Thoracic aorta (tissue), 2 donors: ENCODE measurements at regions not wholly inside any gene's neighbourhood (a gene's known extent, or its start where the extent isn't known, plus 50 kb on each side); places are given as distances from the start of the nearest gene placed in this dataset.

ENCODE experiments used
- ATAC-seq: fragments of 150-250 bp; one replicate; pipeline ENCODE4 v1.8.0; 2017; ENCODE audit warnings: low read depth; ENCODE audit not compliant: insufficient number of reproducible peaks, low FRiP score
- DNase-seq: peaks from one replicate; pipeline ENCODE4 v3.0.0-alpha.2; 2020; ENCODE audit warnings: low spot score
- H3K27ac ChIP-seq, 2 donors: fragments of 200-600 bp; sonication (generic); 1 replicate in 1 of 2; 2 replicates in 1 of 2; pipeline ENCODE4 v1.5.1; 2016; ENCODE audit warnings: mild to moderate bottlenecking in 2 of 2, moderate library complexity in 2 of 2
- H3K27me3 ChIP-seq: fragments of 200-600 bp; sonication (generic); replicated peaks from 2 replicates; pipeline ENCODE4 v1.6.0; 2016; ENCODE audit warnings: mild to moderate bottlenecking; ENCODE audit not compliant: insufficient read depth
- H3K36me3 ChIP-seq: fragments of 200-600 bp; sonication (generic); one replicate; pipeline ENCODE4 v1.5.1; 2016
- H3K4me1 ChIP-seq, 2 donors: fragments of 200-600 bp; sonication (generic); 1 replicate in 1 of 2; 2 replicates in 1 of 2; pipeline versions ENCODE4 v1.5.1 to v1.6.0; 2016; ENCODE audit warnings: low read depth in 2 of 2, mild to moderate bottlenecking in 1 of 2; ENCODE audit not compliant: control insufficient read depth in 1 of 2
- H3K4me3 ChIP-seq: fragments of 200-600 bp; sonication (generic); 2 replicates; pipeline ENCODE4 v1.5.1; 2016; ENCODE audit warnings: mild to moderate bottlenecking
- H3K9me3 ChIP-seq: fragments of 200-600 bp; sonication (generic); 2 replicates; pipeline ENCODE4 v1.5.1; 2016
- TF ChIP-seq, protein P1 (sequence below): fragments of 200-600 bp; sonication (generic); IDR thresholded peaks from one replicate; pipeline ENCODE4 v1.5.1; 2019; ENCODE audit warnings: antibody characterized with exemption

DNA sequence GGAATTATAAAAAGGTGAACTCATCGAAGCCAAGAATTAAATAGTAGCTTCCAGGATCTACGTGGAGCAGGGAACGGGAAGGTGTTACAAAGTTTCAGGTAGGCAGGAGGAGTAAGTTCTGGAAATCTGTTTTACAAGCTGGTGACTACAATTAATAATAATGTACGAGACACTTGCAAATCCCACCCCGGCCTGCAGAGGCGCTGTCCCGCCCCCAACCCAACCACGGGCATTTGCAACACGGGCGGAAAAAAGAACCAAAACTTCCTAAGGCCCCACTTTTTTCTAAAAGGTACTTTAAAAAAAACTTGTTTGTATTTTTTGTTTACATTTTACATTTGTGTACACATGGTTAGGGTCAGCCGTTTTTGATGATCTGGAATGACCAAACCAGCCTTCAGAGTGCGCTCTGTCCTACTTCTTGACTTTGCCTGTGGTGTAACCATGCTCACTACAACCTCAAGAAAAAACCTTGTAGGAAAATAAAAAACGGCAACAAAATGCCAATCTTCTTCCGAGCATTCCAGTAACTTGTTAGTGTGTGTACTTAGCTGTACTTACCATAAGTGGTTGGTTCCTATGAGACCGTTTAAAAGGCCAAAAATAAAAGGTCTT lies 449.6 kb upstream of the B3GAT1 start:
- TF ChIP-seq, protein P1, sequence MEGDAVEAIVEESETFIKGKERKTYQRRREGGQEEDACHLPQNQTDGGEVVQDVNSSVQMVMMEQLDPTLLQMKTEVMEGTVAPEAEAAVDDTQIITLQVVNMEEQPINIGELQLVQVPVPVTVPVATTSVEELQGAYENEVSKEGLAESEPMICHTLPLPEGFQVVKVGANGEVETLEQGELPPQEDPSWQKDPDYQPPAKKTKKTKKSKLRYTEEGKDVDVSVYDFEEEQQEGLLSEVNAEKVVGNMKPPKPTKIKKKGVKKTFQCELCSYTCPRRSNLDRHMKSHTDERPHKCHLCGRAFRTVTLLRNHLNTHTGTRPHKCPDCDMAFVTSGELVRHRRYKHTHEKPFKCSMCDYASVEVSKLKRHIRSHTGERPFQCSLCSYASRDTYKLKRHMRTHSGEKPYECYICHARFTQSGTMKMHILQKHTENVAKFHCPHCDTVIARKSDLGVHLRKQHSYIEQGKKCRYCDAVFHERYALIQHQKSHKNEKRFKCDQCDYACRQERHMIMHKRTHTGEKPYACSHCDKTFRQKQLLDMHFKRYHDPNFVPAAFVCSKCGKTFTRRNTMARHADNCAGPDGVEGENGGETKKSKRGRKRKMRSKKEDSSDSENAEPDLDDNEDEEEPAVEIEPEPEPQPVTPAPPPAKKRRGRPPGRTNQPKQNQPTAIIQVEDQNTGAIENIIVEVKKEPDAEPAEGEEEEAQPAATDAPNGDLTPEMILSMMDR = no peak
- no peaks in the 10 kb centered on the region for H3K27me3 ChIP-seq
- no peak overlapping the region for H3K4me3 ChIP-seq
- H3K36me3 ChIP-seq = no peaks in the 10 kb centered on the region
- H3K27ac ChIP-seq = no peak overlapping the region
- no peaks in the 10 kb centered on the region for H3K9me3 ChIP-seq
- no peaks in the 10 kb centered on the region for H3K4me1 ChIP-seq
- DNase-seq (no peak), ATAC-seq (no peak)

DNA sequence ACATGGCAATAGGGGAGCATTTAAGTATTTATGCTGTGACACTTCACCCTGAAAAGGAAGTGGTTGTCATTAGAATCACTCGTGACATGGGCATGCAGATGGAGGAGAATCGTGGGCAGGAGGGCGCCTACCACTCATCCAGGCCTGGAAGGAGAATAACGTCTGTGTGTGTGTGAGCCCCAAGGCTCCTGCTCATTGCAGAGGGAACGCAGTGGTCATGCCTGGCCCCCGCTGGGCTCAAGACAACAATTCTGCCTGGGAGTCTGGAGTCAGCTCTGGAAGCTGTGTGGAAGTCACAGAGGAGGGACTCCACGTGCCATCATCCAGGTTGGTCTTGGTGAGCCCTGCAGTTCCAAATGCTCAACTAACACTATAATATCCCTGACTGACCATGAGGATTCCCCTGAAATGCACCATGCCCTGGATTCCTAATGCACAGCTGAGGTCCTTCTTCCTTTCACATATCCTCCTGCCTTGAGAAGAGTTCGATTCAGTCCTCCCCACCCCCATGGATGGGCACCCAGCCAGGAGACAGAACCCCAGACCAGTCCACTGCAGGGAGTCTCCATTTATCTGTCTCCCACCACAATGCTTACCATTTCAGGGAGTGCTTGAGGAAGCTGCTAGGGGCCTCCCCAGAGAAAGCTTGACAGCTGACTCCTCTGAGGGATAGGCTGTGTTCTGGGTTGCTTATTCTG lies 446.9 kb upstream of the B3GAT1 start:
- TF ChIP-seq, protein P1 = no peak
- Histone ChIP-seq H3K4me1 (no peaks in the 10 kb centered on the region), H3K36me3 (no peaks in the 10 kb centered on the region), H3K9me3 (no peaks in the 10 kb centered on the region), H3K27ac (no peak overlapping the region), H3K27me3 (no peaks in the 10 kb centered on the region), H3K4me3 (no peak overlapping the region)
- DNase-seq (no peak), ATAC-seq (no peak)

DNA sequence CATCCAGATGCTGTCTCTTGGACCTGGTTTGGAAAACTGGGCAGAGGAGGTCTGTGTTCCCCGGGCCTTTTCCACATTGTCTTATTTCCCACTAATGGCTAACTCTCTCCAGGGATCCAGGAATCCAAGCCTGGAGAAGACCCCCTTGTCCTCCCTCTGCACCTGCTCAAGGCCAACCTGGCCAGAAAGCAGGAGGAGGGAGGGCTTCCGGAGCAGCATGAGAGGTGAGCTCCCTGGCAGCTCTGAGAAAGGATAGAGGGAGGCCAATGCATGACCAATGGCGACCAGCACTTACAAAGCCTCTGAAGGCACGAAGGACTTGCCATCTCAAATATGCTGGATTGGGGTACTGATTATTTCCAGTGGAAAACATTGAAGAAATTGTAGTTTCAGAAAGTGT lies 445.0 kb upstream of the B3GAT1 start:
- no peak overlapping the region for H3K27ac ChIP-seq
- H3K36me3 ChIP-seq = no peaks in the 10 kb centered on the region
- no peak overlapping the region for H3K4me3 ChIP-seq
- TF ChIP-seq, protein P1 = no peak
- no peaks in the 10 kb centered on the region for H3K4me1 ChIP-seq
- ATAC-seq (no peak), DNase-seq (no peak)
- H3K9me3 ChIP-seq = no peaks in the 10 kb centered on the region
- H3K27me3 ChIP-seq = no peaks in the 10 kb centered on the region

DNA sequence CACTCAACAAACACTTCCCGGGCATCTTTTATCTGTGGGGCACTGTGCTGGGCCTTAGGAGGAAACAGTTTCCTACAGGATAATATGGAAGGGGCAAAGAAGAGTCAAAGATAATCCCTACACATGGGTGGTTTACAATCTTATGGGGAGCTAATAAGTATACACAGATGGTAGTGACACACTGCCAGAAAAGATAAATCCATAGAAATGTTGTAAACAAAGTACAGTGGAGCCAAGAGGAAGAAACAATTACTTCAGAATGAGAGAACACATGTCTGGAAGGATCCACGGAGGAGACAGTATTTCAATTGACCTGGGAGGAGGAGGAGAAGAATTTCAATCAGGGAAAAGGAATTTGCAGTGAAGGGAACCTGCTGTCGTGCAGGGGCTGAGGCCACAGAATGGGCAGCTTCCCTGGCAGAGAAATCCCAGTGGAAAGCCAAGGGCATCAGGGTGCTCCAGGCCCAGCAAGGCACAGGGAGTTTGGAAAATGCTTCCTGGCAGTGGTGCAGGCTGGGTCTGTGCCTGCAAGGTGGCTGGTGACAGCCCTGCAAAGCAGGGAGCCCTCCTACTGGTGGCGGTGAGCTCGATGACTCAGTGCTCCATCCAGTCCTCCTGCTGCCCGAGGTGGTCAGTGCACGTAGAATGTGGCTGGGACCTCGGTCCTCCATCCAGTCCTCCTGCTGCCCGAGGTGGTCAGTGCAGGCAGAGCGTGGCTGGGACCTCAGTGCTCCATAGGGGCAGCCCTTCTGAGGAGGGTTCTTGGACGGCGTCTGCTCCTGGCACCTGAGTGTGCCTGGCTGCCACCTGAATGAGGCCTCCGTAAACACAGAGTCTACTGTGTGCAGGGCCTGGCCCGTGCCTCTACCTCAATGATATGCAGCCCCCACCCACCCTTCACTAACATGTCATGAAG lies 444.3 kb upstream of the B3GAT1 start:
- TF ChIP-seq, protein P1 = no peak
- Histone ChIP-seq H3K4me3 (no peak overlapping the region), H3K9me3 (no peaks in the 10 kb centered on the region), H3K27me3 (no peaks in the 10 kb centered on the region), H3K27ac (no peak overlapping the region), H3K36me3 (no peaks in the 10 kb centered on the region), H3K4me1 (no peaks in the 10 kb centered on the region)
- DNase-seq (no peak), ATAC-seq (no peak)
